Upper lobe of right lung (tissue), 1 donor: ENCODE measurements at regions not wholly inside any gene's neighbourhood (a gene's known extent, or its start where the extent isn't known, plus 50 kb on each side); places are given as distances from the start of the nearest gene placed in this dataset.

ENCODE experiments used
- ATAC-seq: fragments of 200-7000 bp; cut with Tn5 transposase; one replicate; pipeline ENCODE4 v1.9.1; 2020; ENCODE audit warnings: mild to moderate bottlenecking, moderate library complexity
- DNase-seq: peaks from one replicate; pipeline ENCODE4 v3.0.0-alpha.2; 2020
- H3K27ac ChIP-seq: fragments of 200-600 bp; one replicate; pipeline ENCODE4 v1.8.0; 2022
- H3K27me3 ChIP-seq: fragments of 200-600 bp; one replicate; pipeline ENCODE4 v1.8.0; 2022; ENCODE audit warnings: mild to moderate bottlenecking
- H3K36me3 ChIP-seq: fragments of 200-600 bp; one replicate; pipeline ENCODE4 v1.8.0; 2022
- H3K4me1 ChIP-seq: fragments of 200-600 bp; one replicate; pipeline ENCODE4 v1.8.0; 2022
- H3K4me3 ChIP-seq: fragments of 200-600 bp; one replicate; pipeline ENCODE4 v1.8.0; 2022; ENCODE audit warnings: mild to moderate bottlenecking
- H3K9me3 ChIP-seq: fragments of 200-600 bp; one replicate; pipeline ENCODE4 v1.8.0; 2022
- intact Hi-C: fragments of 100-400 bp; cut with DNase I; formaldehyde crosslinking; loops from one replicate; pipeline ENCODE4 v1.11.0; 2022
- TF ChIP-seq, protein P1 (sequence below): fragments of 200-600 bp; IDR thresholded peaks from one replicate; pipeline ENCODE4 v1.8.0; 2022; ENCODE audit warnings: antibody characterized with exemption
- donor health status: DM: no; HTN: yes; CAD: no; lungs with severe emphysema.

DNA sequence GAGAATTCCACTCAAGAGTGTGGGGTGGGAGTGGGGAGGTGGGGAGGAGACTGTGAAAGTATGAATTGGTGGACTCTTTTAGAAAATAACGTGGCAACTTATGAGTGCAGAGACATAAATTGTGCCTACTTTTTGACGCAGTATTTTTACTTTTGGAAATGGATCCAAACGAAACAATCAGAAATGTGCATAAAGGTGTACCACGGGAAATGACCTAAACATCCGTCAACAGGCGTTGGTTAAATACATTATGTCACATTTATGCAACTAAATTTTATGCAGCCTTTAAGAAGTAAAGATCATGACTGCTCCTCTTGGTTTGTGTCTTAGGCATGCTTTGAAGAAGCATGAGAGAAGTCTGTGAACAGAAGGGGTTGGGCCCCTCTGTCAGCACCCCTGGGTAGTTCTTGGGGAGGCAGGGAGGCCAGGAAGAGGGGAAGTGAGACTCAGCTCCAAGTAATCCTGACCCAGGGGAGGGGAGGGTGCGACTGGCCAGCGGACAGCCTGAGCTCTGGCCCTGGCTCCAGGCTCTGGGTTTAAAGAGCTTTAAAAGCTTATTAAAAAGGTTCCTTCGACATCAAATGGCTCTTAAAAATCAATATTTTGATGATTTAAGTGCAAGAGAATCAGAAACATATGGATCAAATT, 126.4 kb upstream of the HAAO start:
- DNase-seq (no peak), ATAC-seq (no peak)
- H3K27ac ChIP-seq = no peak overlapping the region
- H3K9me3 ChIP-seq = no peaks in the 10 kb centered on the region
- intact Hi-C loops = no loop called here
- H3K4me3 ChIP-seq = no peak overlapping the region
- no peaks in the 10 kb centered on the region for H3K27me3 ChIP-seq
- peaks cover 19% of the 10 kb centered on the region for H3K4me1 ChIP-seq
- TF ChIP-seq, protein P1, sequence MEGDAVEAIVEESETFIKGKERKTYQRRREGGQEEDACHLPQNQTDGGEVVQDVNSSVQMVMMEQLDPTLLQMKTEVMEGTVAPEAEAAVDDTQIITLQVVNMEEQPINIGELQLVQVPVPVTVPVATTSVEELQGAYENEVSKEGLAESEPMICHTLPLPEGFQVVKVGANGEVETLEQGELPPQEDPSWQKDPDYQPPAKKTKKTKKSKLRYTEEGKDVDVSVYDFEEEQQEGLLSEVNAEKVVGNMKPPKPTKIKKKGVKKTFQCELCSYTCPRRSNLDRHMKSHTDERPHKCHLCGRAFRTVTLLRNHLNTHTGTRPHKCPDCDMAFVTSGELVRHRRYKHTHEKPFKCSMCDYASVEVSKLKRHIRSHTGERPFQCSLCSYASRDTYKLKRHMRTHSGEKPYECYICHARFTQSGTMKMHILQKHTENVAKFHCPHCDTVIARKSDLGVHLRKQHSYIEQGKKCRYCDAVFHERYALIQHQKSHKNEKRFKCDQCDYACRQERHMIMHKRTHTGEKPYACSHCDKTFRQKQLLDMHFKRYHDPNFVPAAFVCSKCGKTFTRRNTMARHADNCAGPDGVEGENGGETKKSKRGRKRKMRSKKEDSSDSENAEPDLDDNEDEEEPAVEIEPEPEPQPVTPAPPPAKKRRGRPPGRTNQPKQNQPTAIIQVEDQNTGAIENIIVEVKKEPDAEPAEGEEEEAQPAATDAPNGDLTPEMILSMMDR = no peak
- no peaks in the 10 kb centered on the region for H3K36me3 ChIP-seq

GRCh38 chr2:42918041-42918440, 125.7 kb upstream of the HAAO start:
- peak overlapping the region; percentile 59 for H3K27ac ChIP-seq
- TF ChIP-seq, protein P1 = no peak
- H3K9me3 ChIP-seq = no peaks in the 10 kb centered on the region
- DNase-seq (peak; percentile 37), ATAC-seq (no peak)
- no peaks in the 10 kb centered on the region for H3K27me3 ChIP-seq
- no peak overlapping the region for H3K4me3 ChIP-seq
- peaks cover 12% of the 10 kb centered on the region for H3K4me1 ChIP-seq
- H3K36me3 ChIP-seq = no peaks in the 10 kb centered on the region
- intact Hi-C loops = no loop called here

- ATAC-seq = peak; percentile 49
- Histone ChIP-seq H3K9me3 (no peaks in the 10 kb centered on the region), H3K36me3 (no peaks in the 10 kb centered on the region), H3K27ac (peak overlapping the region; percentile 59), H3K4me3 (no peak overlapping the region), H3K4me1 (peaks cover 6% of the 10 kb centered on the region), H3K27me3 (no peaks in the 10 kb centered on the region)
- intact Hi-C loops = no loop called here
- TF ChIP-seq, protein P1 = no peak
- peak; percentile 44 for DNase-seq
Measured at GRCh38 chr2:42917425-42917927, 125.1 kb upstream of the HAAO start.

- intact Hi-C loops = no loop called here
- peaks cover 5% of the 10 kb centered on the region for H3K4me1 ChIP-seq
- no peaks in the 10 kb centered on the region for H3K9me3 ChIP-seq
- H3K27ac ChIP-seq = no peak overlapping the region
- DNase-seq (no peak), ATAC-seq (no peak)
- H3K36me3 ChIP-seq = no peaks in the 10 kb centered on the region
- TF ChIP-seq, protein P1 = no peak
- H3K27me3 ChIP-seq = no peaks in the 10 kb centered on the region
- no peak overlapping the region for H3K4me3 ChIP-seq
Measured at GRCh38 chr2:42916324-42916723, 123.9 kb upstream of the HAAO start.

- H3K27ac ChIP-seq = no peak overlapping the region
- no peak for ATAC-seq
- TF ChIP-seq, protein P1 = no peak
Measured at GRCh38 chr2:42914860-42915259, 122.5 kb upstream of the HAAO start.

More at GRCh38 chr2:42914860-42915259, 122.5 kb upstream of the HAAO start:
- Histone ChIP-seq H3K27me3 (no peaks in the 10 kb centered on the region), H3K36me3 (no peaks in the 10 kb centered on the region), H3K9me3 (no peaks in the 10 kb centered on the region), H3K4me3 (no peak overlapping the region), H3K4me1 (peaks cover 18% of the 10 kb centered on the region)
- intact Hi-C loops = no loop called here
- no peak for DNase-seq
